ENCODE measurements at regions not wholly inside any gene's neighbourhood (a gene's known extent, or its start where the extent isn't known, plus 50 kb on each side); places are given as distances from the start of the nearest gene placed in this dataset.
"Not testable (repeated sequence)": the region's sequence is repeated elsewhere in the genome, so short reads cannot be mapped to it uniquely, and the experiment has no call there.

- no peak for DNase-seq (ENCODE audit: low read depth)
- TF ChIP-seq CTCF (IDR thresholded peaks at IDR 0.05; ENCODE audit: low read depth, low read length, missing control alignments) = no peak
- H3K4me3 ChIP-seq (ENCODE audit: low read depth, low read length) = no peak overlapping the region
- in situ Hi-C loops (cut with HindIII; ENCODE audit: low sequenced_read_pairs) = no loop called here
Measured at GRCh38 chr1:164443836-164444235, 115.1 kb upstream of the PBX1 start.

DNA sequence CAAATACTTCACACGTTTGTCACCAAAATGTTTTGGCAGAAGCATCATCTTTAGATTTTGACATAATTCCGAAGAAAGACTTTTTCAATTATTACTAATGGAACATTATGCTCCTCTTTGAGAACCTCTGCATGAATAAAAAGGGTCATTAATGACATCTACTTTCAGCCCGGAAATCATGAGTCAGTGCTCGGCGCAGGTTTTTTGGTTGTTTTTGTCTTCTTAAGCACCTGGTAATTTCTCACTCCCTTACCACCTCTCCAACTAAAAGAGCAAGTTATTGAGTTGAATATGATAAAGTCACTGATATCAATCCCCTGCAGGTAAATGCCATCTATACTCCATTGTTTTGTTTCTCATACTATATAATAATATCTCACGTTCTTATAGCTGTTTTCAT lies 113.0 kb upstream of the PBX1 start:
- in situ Hi-C loops (cut with HindIII; ENCODE audit: low sequenced_read_pairs) = no loop called here
- no peak overlapping the region for H3K4me3 ChIP-seq (ENCODE audit: low read depth, low read length)
- TF ChIP-seq CTCF (IDR thresholded peaks at IDR 0.05; ENCODE audit: low read depth, low read length, missing control alignments) = no peak
- no peak for DNase-seq (ENCODE audit: low read depth)

DNA sequence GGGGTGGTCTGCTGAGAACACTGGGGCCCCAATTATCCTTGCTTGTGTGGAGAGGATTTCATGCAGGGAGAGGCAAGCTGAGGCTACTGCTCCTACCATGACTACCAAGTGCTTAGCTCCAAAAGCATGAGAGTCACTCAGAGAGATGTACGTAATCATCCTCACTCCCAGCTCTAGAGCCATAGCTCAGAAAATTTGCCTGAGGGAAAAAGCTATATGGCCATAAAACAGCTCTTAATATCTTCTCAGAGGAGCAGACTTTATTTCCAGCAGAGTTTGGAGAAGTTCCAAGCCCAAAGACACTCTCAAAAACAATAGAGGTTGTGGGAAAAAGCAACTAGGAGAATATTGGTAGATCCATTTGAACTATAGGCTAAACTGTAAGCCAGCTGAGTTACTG lies 106.4 kb upstream of the PBX1 start:
- no peak overlapping the region for H3K4me3 ChIP-seq (ENCODE audit: low read depth, low read length)
- in situ Hi-C loops (cut with HindIII; ENCODE audit: low sequenced_read_pairs) = no loop called here
- no peak for DNase-seq (ENCODE audit: low read depth)
- TF ChIP-seq CTCF (IDR thresholded peaks at IDR 0.05; ENCODE audit: low read depth, low read length, missing control alignments) = no peak

GRCh38 chr1:164456272-164456671 lies 102.7 kb upstream of the PBX1 start:
- no peak for DNase-seq (ENCODE audit: low read depth)
- in situ Hi-C loops (cut with HindIII; ENCODE audit: low sequenced_read_pairs) = no loop called here
- no peak for TF ChIP-seq CTCF (IDR thresholded peaks at IDR 0.05; ENCODE audit: low read depth, low read length, missing control alignments)
- H3K4me3 ChIP-seq (ENCODE audit: low read depth, low read length) = no peak overlapping the region

DNA sequence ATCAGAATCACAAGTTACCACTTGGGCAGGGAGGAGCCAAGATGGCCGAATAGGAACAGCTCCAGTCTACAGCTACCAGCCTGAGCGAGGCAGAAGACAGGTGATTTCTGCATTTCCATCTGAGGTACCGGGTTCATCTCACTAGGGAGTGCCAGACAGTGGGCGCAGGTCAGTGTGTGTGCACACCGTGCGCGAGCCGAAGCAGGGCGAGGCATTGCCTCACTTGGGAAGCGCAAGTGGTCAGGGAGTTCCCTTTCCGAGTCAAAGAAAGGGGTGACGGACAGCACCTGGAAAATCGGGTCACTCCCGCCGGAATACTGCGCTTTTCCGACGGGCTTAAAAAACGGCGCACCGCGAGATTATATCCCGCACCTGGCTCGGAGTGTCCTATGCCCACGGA lies 99.8 kb upstream of the PBX1 start:
- H3K4me3 ChIP-seq (ENCODE audit: low read depth, low read length); in situ Hi-C loops (cut with HindIII; ENCODE audit: low sequenced_read_pairs); DNase-seq (ENCODE audit: low read depth): not testable (repeated sequence)

GRCh38 chr1:164466001-164466421 lies 93.0 kb upstream of the PBX1 start:
- H3K4me3 ChIP-seq (ENCODE audit: low read depth, low read length) = no peak overlapping the region
- DNase-seq (ENCODE audit: low read depth) = no peak
- no peak for TF ChIP-seq CTCF (IDR thresholded peaks at IDR 0.05; ENCODE audit: low read depth, low read length, missing control alignments)
- in situ Hi-C loops (cut with HindIII; ENCODE audit: low sequenced_read_pairs) = no loop called here

DNA sequence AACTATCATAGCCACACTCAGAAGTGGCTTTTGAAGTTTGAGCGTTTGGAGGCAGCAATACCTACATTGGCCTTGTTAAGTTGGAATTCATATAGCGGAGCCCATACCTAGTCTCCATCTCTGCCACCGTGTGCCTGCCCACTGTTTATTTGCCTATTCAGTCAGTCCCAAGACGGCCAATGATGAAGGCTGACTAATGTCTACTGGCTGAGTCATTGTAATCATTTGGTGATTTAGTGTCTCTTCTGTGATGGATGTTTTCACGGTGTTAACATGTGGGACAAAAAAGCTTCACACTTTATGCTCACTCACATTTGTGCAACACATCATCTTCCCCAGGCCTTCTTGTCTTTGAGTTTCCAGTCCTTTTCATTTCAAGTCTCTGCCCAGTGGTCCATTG lies 92.6 kb upstream of the PBX1 start:
- no peak overlapping the region for H3K4me3 ChIP-seq (ENCODE audit: low read depth, low read length)
- no peak for TF ChIP-seq CTCF (IDR thresholded peaks at IDR 0.05; ENCODE audit: low read depth, low read length, missing control alignments)
- in situ Hi-C loops (cut with HindIII; ENCODE audit: low sequenced_read_pairs) = no loop called here
- no peak for DNase-seq (ENCODE audit: low read depth)

Data from astrocyte of the cerebellum (primary cell).